ENCODE measurements at regions not wholly inside any gene's neighbourhood (a gene's known extent, or its start where the extent isn't known, plus 50 kb on each side); places are given as distances from the start of the nearest gene placed in this dataset.

GRCh38 chr22:45067731-45068130 lies 57.9 kb upstream of the PHF21B start:
- Histone ChIP-seq H3K27ac (ENCODE audit: low read depth, low read length) (no peak overlapping the region), H3K9me3 (ENCODE audit: insufficient read depth, low read length) (no peaks in the 10 kb centered on the region), H3K9ac (ENCODE audit: low read length) (no peak overlapping the region), H4K20me1 (ENCODE audit: low read depth, low read length) (no peaks in the 10 kb centered on the region), H2AFZ (ENCODE audit: low read depth, low read length, severe bottlenecking) (no peak overlapping the region), H3K27me3 (ENCODE audit: low read length) (no peaks in the 10 kb centered on the region), H3K36me3 (ENCODE audit: low read length) (no peaks in the 10 kb centered on the region), H3K4me3 (ENCODE audit: insufficient read depth, low read length, poor library complexity, severe bottlenecking) (no peak overlapping the region), H3K79me2 (ENCODE audit: insufficient read depth, low read length) (no peaks in the 10 kb centered on the region), H3F3A (ENCODE audit: insufficient read depth) (no peaks in the 10 kb centered on the region), H3K4me2 (ENCODE audit: low read depth, low read length, poor library complexity, severe bottlenecking) (no peak overlapping the region), H3K9me2 (replicated peaks; ENCODE audit: insufficient read depth, low read length) (no peaks in the 10 kb centered on the region)
- TF ChIP-seq EZH2phosphoT487 (conservative IDR thresholded peaks at IDR 0.05; ENCODE audit: low read length) (no peak), CTCF (IDR thresholded peaks at IDR 0.05; ENCODE audit: insufficient read depth, low read length, poor library complexity, severe bottlenecking) (no peak)

GRCh38 chr22:45069925-45070324 lies 60.1 kb upstream of the PHF21B start:
- no peak overlapping the region for H2AFZ ChIP-seq (ENCODE audit: low read depth, low read length, severe bottlenecking)
- H3K4me2 ChIP-seq (ENCODE audit: low read depth, low read length, poor library complexity, severe bottlenecking), result no peak overlapping the region
- no peaks in the 10 kb centered on the region for H3K9me3 ChIP-seq (ENCODE audit: insufficient read depth, low read length)
- no peaks in the 10 kb centered on the region for H3F3A ChIP-seq (ENCODE audit: insufficient read depth)
- no peaks in the 10 kb centered on the region for H3K79me2 ChIP-seq (ENCODE audit: insufficient read depth, low read length)
- H4K20me1 ChIP-seq (ENCODE audit: low read depth, low read length), result no peaks in the 10 kb centered on the region
- H3K36me3 ChIP-seq (ENCODE audit: low read length), result no peaks in the 10 kb centered on the region
- TF ChIP-seq CTCF (IDR thresholded peaks at IDR 0.05; ENCODE audit: insufficient read depth, low read length, poor library complexity, severe bottlenecking) (no peak), EZH2phosphoT487 (conservative IDR thresholded peaks at IDR 0.05; ENCODE audit: low read length) (no peak)
- no peaks in the 10 kb centered on the region for H3K9me2 ChIP-seq (replicated peaks; ENCODE audit: insufficient read depth, low read length)
- no peak overlapping the region for H3K9ac ChIP-seq (ENCODE audit: low read length)
- no peak overlapping the region for H3K27ac ChIP-seq (ENCODE audit: low read depth, low read length)
- H3K27me3 ChIP-seq (ENCODE audit: low read length), result no peaks in the 10 kb centered on the region
- no peak overlapping the region for H3K4me3 ChIP-seq (ENCODE audit: insufficient read depth, low read length, poor library complexity, severe bottlenecking)

- Histone ChIP-seq H4K20me1 (ENCODE audit: low read depth, low read length) (no peaks in the 10 kb centered on the region), H3K27me3 (ENCODE audit: low read length) (no peaks in the 10 kb centered on the region), H3K4me2 (ENCODE audit: low read depth, low read length, poor library complexity, severe bottlenecking) (no peak overlapping the region), H3K4me3 (ENCODE audit: insufficient read depth, low read length, poor library complexity, severe bottlenecking) (no peak overlapping the region), H2AFZ (ENCODE audit: low read depth, low read length, severe bottlenecking) (no peak overlapping the region), H3K9me2 (replicated peaks; ENCODE audit: insufficient read depth, low read length) (no peaks in the 10 kb centered on the region), H3K27ac (ENCODE audit: low read depth, low read length) (no peak overlapping the region), H3K79me2 (ENCODE audit: insufficient read depth, low read length) (no peaks in the 10 kb centered on the region), H3F3A (ENCODE audit: insufficient read depth) (no peaks in the 10 kb centered on the region), H3K9ac (ENCODE audit: low read length) (no peak overlapping the region), H3K36me3 (ENCODE audit: low read length) (no peaks in the 10 kb centered on the region), H3K9me3 (ENCODE audit: insufficient read depth, low read length) (no peaks in the 10 kb centered on the region)
- TF ChIP-seq EZH2phosphoT487 (conservative IDR thresholded peaks at IDR 0.05; ENCODE audit: low read length) (no peak), CTCF (IDR thresholded peaks at IDR 0.05; ENCODE audit: insufficient read depth, low read length, poor library complexity, severe bottlenecking) (no peak)
Measured at GRCh38 chr22:45071618-45072017, 61.8 kb upstream of the PHF21B start.

All from SU-DHL-6 (cell line).